A673 (cell line): ENCODE measurements at regions not wholly inside any gene's neighbourhood (a gene's known extent, or its start where the extent isn't known, plus 50 kb on each side); places are given as distances from the start of the nearest gene placed in this dataset.

ENCODE experiments used
- EZH2 ChIP-seq: fragments of 200-600 bp; sonication (generic); IDR thresholded peaks from 2 replicates; pipeline ENCODE4 v1.6.1; 2017; ENCODE audit warnings: borderline replicate concordance, low read depth, mild to moderate bottlenecking, mixed read lengths, antibody characterized with exemption, low read length; ENCODE audit not compliant: poor library complexity, severe bottlenecking
- TF ChIP-seq, protein P1 (sequence below): fragments of 300-800, 200-600 bp; sonication (generic); conservative IDR thresholded peaks from 2 replicates; pipeline ENCODE4 v1.5.1; 2017; ENCODE audit warnings: low read depth, mild to moderate bottlenecking, antibody characterized with exemption, low read length, moderate library complexity, mixed read lengths

DNA sequence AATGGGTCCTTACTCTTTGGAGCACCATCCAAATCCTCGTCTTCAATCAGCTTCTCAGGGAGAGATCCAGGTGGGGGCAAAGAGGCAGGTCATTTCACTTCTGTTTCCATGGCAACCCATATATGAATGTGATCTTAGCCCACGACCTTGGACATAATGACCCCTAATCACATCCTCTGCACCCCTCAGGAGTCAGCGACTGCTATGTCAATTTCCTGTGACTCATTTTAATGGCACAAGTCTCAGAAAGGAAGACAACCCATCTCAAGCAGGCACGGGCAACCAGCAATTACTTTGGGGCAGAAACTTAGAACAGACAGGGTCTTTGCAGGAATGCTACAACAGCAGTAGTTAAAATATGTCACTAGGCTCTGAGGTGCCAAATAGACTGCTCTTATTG lies 591.2 kb downstream of the TLR4 start:
- TF ChIP-seq, protein P1, sequence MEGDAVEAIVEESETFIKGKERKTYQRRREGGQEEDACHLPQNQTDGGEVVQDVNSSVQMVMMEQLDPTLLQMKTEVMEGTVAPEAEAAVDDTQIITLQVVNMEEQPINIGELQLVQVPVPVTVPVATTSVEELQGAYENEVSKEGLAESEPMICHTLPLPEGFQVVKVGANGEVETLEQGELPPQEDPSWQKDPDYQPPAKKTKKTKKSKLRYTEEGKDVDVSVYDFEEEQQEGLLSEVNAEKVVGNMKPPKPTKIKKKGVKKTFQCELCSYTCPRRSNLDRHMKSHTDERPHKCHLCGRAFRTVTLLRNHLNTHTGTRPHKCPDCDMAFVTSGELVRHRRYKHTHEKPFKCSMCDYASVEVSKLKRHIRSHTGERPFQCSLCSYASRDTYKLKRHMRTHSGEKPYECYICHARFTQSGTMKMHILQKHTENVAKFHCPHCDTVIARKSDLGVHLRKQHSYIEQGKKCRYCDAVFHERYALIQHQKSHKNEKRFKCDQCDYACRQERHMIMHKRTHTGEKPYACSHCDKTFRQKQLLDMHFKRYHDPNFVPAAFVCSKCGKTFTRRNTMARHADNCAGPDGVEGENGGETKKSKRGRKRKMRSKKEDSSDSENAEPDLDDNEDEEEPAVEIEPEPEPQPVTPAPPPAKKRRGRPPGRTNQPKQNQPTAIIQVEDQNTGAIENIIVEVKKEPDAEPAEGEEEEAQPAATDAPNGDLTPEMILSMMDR = no peak
- TF ChIP-seq EZH2 = no peak
